DND-41 (cell line): ENCODE measurements at regions not wholly inside any gene's neighbourhood (a gene's known extent, or its start where the extent isn't known, plus 50 kb on each side); places are given as distances from the start of the nearest gene placed in this dataset.

Source experiments
- ATAC-seq: fragments of 200-7000 bp; cut with Tn5 transposase; 3 replicates; pipeline ENCODE4 v1.9.1; 2021; ENCODE audit warnings: low read depth; ENCODE audit not compliant: insufficient read depth
- DNase-seq: peaks from one replicate; pipeline ENCODE4 v3.0.0-alpha.2; 2020
- H2AFZ ChIP-seq: 2 replicates; pipeline ENCODE4 v1.6.0; 2012; ENCODE audit warnings: low read depth, low read length
- H3K27ac ChIP-seq: 2 replicates; pipeline ENCODE4 v1.5.1; 2012; ENCODE audit warnings: low read length, inconsistent platforms
- H3K27me3 ChIP-seq: fragments of 200-600 bp; sonication (generic); 2 replicates; pipeline ENCODE4 v1.6.0; 2012; ENCODE audit warnings: low read length, mild to moderate bottlenecking, inconsistent platforms; ENCODE audit not compliant: insufficient read depth, poor library complexity
- H3K36me3 ChIP-seq: 2 replicates; pipeline ENCODE4 v1.5.1; 2012; ENCODE audit warnings: low read length, inconsistent platforms; ENCODE audit not compliant: insufficient read depth
- H3K4me1 ChIP-seq: 2 replicates; pipeline ENCODE4 v1.5.1; 2012; ENCODE audit warnings: mild to moderate bottlenecking, low read length; ENCODE audit not compliant: insufficient read depth
- H3K4me2 ChIP-seq: 2 replicates; pipeline ENCODE4 v1.6.0; 2012; ENCODE audit warnings: mild to moderate bottlenecking, moderate library complexity, low read length, inconsistent platforms; ENCODE audit not compliant: insufficient read depth
- H3K4me3 ChIP-seq, 2 experiments: fragments of 200-600 bp in 1 of 2; shearing (Covaris generic) in 1 of 2; 2 replicates each; pipeline ENCODE4 v1.5.1; 2012 to 2016; ENCODE audit warnings: inconsistent platforms in 2 of 2, low read length in 2 of 2, mild to moderate bottlenecking in 2 of 2, low read depth in 1 of 2, moderate library complexity in 1 of 2
- H3K79me2 ChIP-seq: 2 replicates; pipeline ENCODE4 v1.6.0; 2012; ENCODE audit warnings: low read length, inconsistent platforms; ENCODE audit not compliant: insufficient read depth
- H3K9ac ChIP-seq: 2 replicates; pipeline ENCODE4 v1.6.0; 2012; ENCODE audit warnings: low read depth, mild to moderate bottlenecking, inconsistent platforms, low read length, moderate library complexity
- H3K9me3 ChIP-seq: 2 replicates; pipeline ENCODE4 v1.5.1; 2012; ENCODE audit warnings: low read length, moderate library complexity, mild to moderate bottlenecking, inconsistent platforms; ENCODE audit not compliant: insufficient read depth, severe bottlenecking
- H4K20me1 ChIP-seq: 2 replicates; pipeline ENCODE4 v1.6.0; 2012; ENCODE audit warnings: low read length; ENCODE audit not compliant: insufficient read depth
- EZH2 ChIP-seq: IDR thresholded peaks from 3 replicates; pipeline ENCODE4 v1.6.1; 2012; ENCODE audit warnings: borderline replicate concordance, low read depth, mild to moderate bottlenecking, moderate library complexity, low read length, inconsistent platforms; ENCODE audit not compliant: severe bottlenecking
- TF ChIP-seq, protein P1 (sequence below): IDR thresholded peaks from 2 replicates; pipeline ENCODE4 v1.5.1; 2012; ENCODE audit warnings: borderline replicate concordance, low read length, moderate library complexity, mild to moderate bottlenecking; ENCODE audit not compliant: poor library complexity, severe bottlenecking; ENCODE audit errors: extremely low read depth

- H3K27me3 ChIP-seq: no peaks in the 10 kb centered on the region
- DNase-seq (no peak), ATAC-seq (no peak)
- H3K36me3 ChIP-seq: no peaks in the 10 kb centered on the region
- no peak overlapping the region for H2AFZ ChIP-seq
- no peak overlapping the region for H3K4me3 ChIP-seq
- no peaks in the 10 kb centered on the region for H3K9me3 ChIP-seq
- H3K4me1 ChIP-seq: no peaks in the 10 kb centered on the region
- no peak overlapping the region for H3K27ac ChIP-seq
- no peak overlapping the region for H3K4me2 ChIP-seq
- TF ChIP-seq EZH2: no peak
- TF ChIP-seq, protein P1, sequence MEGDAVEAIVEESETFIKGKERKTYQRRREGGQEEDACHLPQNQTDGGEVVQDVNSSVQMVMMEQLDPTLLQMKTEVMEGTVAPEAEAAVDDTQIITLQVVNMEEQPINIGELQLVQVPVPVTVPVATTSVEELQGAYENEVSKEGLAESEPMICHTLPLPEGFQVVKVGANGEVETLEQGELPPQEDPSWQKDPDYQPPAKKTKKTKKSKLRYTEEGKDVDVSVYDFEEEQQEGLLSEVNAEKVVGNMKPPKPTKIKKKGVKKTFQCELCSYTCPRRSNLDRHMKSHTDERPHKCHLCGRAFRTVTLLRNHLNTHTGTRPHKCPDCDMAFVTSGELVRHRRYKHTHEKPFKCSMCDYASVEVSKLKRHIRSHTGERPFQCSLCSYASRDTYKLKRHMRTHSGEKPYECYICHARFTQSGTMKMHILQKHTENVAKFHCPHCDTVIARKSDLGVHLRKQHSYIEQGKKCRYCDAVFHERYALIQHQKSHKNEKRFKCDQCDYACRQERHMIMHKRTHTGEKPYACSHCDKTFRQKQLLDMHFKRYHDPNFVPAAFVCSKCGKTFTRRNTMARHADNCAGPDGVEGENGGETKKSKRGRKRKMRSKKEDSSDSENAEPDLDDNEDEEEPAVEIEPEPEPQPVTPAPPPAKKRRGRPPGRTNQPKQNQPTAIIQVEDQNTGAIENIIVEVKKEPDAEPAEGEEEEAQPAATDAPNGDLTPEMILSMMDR: no peak
- no peak overlapping the region for H3K9ac ChIP-seq
- no peaks in the 10 kb centered on the region for H4K20me1 ChIP-seq
- no peaks in the 10 kb centered on the region for H3K79me2 ChIP-seq
Observed at GRCh38 chr16:65314627-65315008, 192.8 kb upstream of the CDH11 start.

DNA sequence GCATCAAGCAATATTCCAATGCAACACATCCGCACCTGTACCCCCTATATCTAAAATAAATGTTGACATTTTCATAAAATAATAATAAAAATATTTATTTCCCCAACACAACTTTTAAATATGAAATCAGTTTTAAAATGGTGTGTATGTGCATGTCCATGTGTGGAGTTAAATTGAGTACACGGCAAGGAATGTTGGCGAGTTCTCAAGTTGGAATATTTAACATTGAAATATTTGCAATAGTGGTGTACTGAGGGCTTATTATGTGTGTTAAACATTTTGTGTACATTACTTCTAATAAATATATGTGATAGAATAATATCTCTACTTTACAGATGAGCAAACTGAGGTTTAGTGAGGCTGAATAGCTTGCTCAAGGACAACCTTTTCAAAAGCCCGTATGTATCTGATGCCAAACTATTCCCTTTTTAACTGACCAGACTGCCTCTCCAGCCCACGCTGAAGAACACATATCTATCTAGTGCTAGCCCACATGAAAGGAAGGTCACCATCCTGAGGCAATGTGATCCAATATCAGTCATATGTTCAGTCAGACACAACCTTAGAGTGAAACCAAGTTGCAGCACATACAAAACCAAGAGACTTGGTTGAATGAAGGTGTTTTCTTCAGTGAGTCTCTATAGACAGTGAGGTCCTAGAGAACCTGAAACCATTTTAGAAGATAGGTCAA lies 192.2 kb upstream of the CDH11 start:
- Histone ChIP-seq H3K9me3 (no peaks in the 10 kb centered on the region), H3K4me3 (no peak overlapping the region), H3K27me3 (no peaks in the 10 kb centered on the region), H2AFZ (no peak overlapping the region), H3K9ac (no peak overlapping the region), H3K79me2 (no peaks in the 10 kb centered on the region), H3K4me2 (no peak overlapping the region), H3K4me1 (no peaks in the 10 kb centered on the region), H3K36me3 (no peaks in the 10 kb centered on the region), H3K27ac (no peak overlapping the region), H4K20me1 (no peaks in the 10 kb centered on the region)
- no peak for ATAC-seq
- TF ChIP-seq, protein P1: no peak
- no peak for TF ChIP-seq EZH2
- no peak for DNase-seq

DNA sequence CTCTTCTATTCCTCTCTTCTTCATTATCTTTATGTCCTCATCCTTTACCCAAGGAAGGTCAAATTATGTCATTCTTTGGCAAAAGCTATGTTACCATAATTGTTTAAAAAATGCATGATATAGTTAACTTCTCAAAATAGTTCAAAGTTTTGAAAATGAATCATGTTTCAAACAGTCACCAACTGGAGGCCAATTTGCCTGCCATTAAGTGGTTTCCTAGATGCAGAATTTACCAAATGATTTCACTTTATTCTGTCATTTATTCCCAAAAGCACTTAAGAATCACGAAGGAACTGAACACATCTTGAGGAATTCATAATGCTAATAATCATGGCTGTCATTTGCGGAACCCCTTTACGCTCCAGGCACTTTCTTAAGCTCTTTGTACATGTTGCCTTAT lies 190.9 kb upstream of the CDH11 start:
- Histone ChIP-seq H3K4me3 (no peak overlapping the region), H3K27ac (no peak overlapping the region), H3K79me2 (no peaks in the 10 kb centered on the region), H4K20me1 (no peaks in the 10 kb centered on the region), H3K4me1 (no peaks in the 10 kb centered on the region), H3K36me3 (no peaks in the 10 kb centered on the region), H3K27me3 (no peaks in the 10 kb centered on the region), H3K4me2 (no peak overlapping the region), H3K9me3 (no peaks in the 10 kb centered on the region), H2AFZ (no peak overlapping the region), H3K9ac (no peak overlapping the region)
- no peak for TF ChIP-seq EZH2
- TF ChIP-seq, protein P1: no peak
- DNase-seq: no peak
- no peak for ATAC-seq
